SK-N-SH treated with all-trans-retinoic acid at 6 μM for 48 hours (cell line): ENCODE measurements at regions not wholly inside any gene's neighbourhood (a gene's known extent, or its start where the extent isn't known, plus 50 kb on each side); places are given as distances from the start of the nearest gene placed in this dataset.

ENCODE experiments used
- ARNTL ChIP-seq: fragments of 450-650 bp; formaldehyde crosslinking; IDR thresholded peaks from 2 replicates; pipeline ENCODE4 v1.5.0; 2020; ENCODE audit warnings: low read depth, mild to moderate bottlenecking, moderate library complexity, borderline replicate concordance
- ISL1 ChIP-seq: fragments of 250-450 bp; sonication (Bioruptor Pico); IDR thresholded peaks from 2 replicates; pipeline ENCODE4 v2.1.2; 2022; ENCODE audit warnings: mild to moderate bottlenecking, moderate library complexity
- OSR1 ChIP-seq: fragments of 250-450 bp; sonication (Bioruptor Pico); IDR thresholded peaks from 2 replicates; pipeline ENCODE4 v1.8.0; 2022; ENCODE audit warnings: moderate library complexity, mild to moderate bottlenecking, inconsistent platforms
- POU6F1 ChIP-seq: fragments of 250-450 bp; sonication (Bioruptor Pico); IDR thresholded peaks from 2 replicates; pipeline ENCODE4 v1.8.0; 2021; ENCODE audit warnings: low read depth, mild to moderate bottlenecking, moderate library complexity, borderline replicate concordance
- RARB ChIP-seq: fragments of 250-450 bp; sonication (Bioruptor Pico); IDR thresholded peaks from 2 replicates; pipeline ENCODE4 v1.8.0; 2021; ENCODE audit warnings: mild to moderate bottlenecking, moderate library complexity
- ZFP3 ChIP-seq: fragments of 250-450 bp; sonication (Bioruptor Pico); IDR thresholded peaks from 2 replicates; pipeline ENCODE4 v1.5.0; 2020; ENCODE audit warnings: mild to moderate bottlenecking, moderate library complexity
- ZFP30 ChIP-seq: fragments of 450-650 bp; formaldehyde crosslinking; IDR thresholded peaks from 2 replicates; pipeline ENCODE4 v1.5.0; 2022; ENCODE audit warnings: mild to moderate bottlenecking, moderate library complexity
- ZNF565 ChIP-seq: fragments of 450-650 bp; formaldehyde crosslinking; conservative IDR thresholded peaks from 2 replicates; pipeline ENCODE4 v1.5.0; 2020; ENCODE audit warnings: low read depth, mild to moderate bottlenecking, moderate library complexity
- TF ChIP-seq, protein P1 (sequence below): fragments of 250-450 bp; sonication (Bioruptor Pico); IDR thresholded peaks from 2 replicates; pipeline ENCODE4 v1.8.0; 2020; ENCODE audit warnings: mild to moderate bottlenecking, moderate library complexity, borderline replicate concordance
- TF ChIP-seq, protein P2 (sequence below): fragments of 250-450 bp; sonication (Bioruptor Pico); IDR thresholded peaks from 2 replicates; pipeline ENCODE4 v1.5.0; 2020; ENCODE audit warnings: mild to moderate bottlenecking, moderate library complexity

DNA sequence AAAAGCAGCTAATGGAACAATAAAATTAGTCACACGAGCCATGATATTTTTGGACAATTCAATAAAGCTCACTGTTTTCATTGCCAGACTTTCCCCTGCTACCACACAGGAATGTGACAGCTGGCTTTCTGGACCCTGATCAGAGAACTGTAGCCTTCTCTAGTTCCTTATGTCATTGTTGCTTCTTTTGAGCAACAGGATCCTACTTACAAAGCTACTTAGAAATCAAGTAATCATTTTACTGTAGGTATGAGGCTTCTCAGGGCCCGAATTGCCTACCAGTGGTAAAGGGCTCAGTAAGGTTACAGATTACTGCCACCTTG lies 94.3 kb upstream of the AADACL2 start:
- TF ChIP-seq ARNTL (no peak), ZFP30 (no peak), ISL1 (CRISPR knock-in tag) (no peak), ZNF565 (no peak), OSR1 (CRISPR knock-in tag) (no peak), RARB (CRISPR knock-in tag) (no peak), ZFP3 (CRISPR knock-in tag) (no peak), POU6F1 (CRISPR knock-in tag) (no peak)
- TF ChIP-seq, protein P1, sequence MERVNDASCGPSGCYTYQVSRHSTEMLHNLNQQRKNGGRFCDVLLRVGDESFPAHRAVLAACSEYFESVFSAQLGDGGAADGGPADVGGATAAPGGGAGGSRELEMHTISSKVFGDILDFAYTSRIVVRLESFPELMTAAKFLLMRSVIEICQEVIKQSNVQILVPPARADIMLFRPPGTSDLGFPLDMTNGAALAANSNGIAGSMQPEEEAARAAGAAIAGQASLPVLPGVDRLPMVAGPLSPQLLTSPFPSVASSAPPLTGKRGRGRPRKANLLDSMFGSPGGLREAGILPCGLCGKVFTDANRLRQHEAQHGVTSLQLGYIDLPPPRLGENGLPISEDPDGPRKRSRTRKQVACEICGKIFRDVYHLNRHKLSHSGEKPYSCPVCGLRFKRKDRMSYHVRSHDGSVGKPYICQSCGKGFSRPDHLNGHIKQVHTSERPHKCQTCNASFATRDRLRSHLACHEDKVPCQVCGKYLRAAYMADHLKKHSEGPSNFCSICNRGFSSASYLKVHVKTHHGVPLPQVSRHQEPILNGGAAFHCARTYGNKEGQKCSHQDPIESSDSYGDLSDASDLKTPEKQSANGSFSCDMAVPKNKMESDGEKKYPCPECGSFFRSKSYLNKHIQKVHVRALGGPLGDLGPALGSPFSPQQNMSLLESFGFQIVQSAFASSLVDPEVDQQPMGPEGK (CRISPR knock-in tag), result no peak
- TF ChIP-seq, protein P2, sequence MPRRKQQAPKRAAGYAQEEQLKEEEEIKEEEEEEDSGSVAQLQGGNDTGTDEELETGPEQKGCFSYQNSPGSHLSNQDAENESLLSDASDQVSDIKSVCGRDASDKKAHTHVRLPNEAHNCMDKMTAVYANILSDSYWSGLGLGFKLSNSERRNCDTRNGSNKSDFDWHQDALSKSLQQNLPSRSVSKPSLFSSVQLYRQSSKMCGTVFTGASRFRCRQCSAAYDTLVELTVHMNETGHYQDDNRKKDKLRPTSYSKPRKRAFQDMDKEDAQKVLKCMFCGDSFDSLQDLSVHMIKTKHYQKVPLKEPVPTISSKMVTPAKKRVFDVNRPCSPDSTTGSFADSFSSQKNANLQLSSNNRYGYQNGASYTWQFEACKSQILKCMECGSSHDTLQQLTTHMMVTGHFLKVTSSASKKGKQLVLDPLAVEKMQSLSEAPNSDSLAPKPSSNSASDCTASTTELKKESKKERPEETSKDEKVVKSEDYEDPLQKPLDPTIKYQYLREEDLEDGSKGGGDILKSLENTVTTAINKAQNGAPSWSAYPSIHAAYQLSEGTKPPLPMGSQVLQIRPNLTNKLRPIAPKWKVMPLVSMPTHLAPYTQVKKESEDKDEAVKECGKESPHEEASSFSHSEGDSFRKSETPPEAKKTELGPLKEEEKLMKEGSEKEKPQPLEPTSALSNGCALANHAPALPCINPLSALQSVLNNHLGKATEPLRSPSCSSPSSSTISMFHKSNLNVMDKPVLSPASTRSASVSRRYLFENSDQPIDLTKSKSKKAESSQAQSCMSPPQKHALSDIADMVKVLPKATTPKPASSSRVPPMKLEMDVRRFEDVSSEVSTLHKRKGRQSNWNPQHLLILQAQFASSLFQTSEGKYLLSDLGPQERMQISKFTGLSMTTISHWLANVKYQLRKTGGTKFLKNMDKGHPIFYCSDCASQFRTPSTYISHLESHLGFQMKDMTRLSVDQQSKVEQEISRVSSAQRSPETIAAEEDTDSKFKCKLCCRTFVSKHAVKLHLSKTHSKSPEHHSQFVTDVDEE (CRISPR knock-in tag), result no peak
